ENCODE measurements at regions not wholly inside any gene's neighbourhood (a gene's known extent, or its start where the extent isn't known, plus 50 kb on each side); places are given as distances from the start of the nearest gene placed in this dataset.

GRCh38 chr3:118781232-118781631, 253.4 kb downstream of the IGSF11 start:
- Histone ChIP-seq H3K9me3 (no peaks in the 10 kb centered on the region), H3K27ac (no peak overlapping the region), H3K4me1 (no peaks in the 10 kb centered on the region), H3K4me3 (no peak overlapping the region), H3K27me3 (no peaks in the 10 kb centered on the region), H3K36me3 (no peaks in the 10 kb centered on the region)
- no CpG with 5 or more reads among the region's 3 CpGs for WGBS (ENCODE audit: insufficient coverage, low coverage, low lambda C conversion rate, missing lambda C conversion rate)
- TF ChIP-seq POLR2A (IDR thresholded peaks at IDR 0.05) (no peak), CTCF (IDR thresholded peaks at IDR 0.05) (no peak)
- DNase-seq: no peak
- no peak for ATAC-seq
- intact Hi-C loops (cut with DNase I): no loop called here

GRCh38 chr3:118781839-118782238, 252.8 kb downstream of the IGSF11 start:
- intact Hi-C loops (cut with DNase I): no loop called here
- no peaks in the 10 kb centered on the region for H3K9me3 ChIP-seq
- no peak overlapping the region for H3K4me3 ChIP-seq
- 55% methylated on average over 1 of the region's 1 CpG for WGBS (ENCODE audit: insufficient coverage, low coverage, low lambda C conversion rate, missing lambda C conversion rate)
- H3K36me3 ChIP-seq: no peaks in the 10 kb centered on the region
- DNase-seq (no peak), ATAC-seq (no peak)
- TF ChIP-seq POLR2A (IDR thresholded peaks at IDR 0.05) (no peak), CTCF (IDR thresholded peaks at IDR 0.05) (no peak)
- H3K4me1 ChIP-seq: no peaks in the 10 kb centered on the region
- no peaks in the 10 kb centered on the region for H3K27me3 ChIP-seq
- no peak overlapping the region for H3K27ac ChIP-seq

- no peak for TF ChIP-seq CTCF (IDR thresholded peaks at IDR 0.05)
- no peak for TF ChIP-seq POLR2A (IDR thresholded peaks at IDR 0.05)
- 8% methylated on average over 2 of the region's 2 CpGs for WGBS (ENCODE audit: insufficient coverage, low coverage, low lambda C conversion rate, missing lambda C conversion rate)
Observed at GRCh38 chr3:118782755-118783202, 251.9 kb downstream of the IGSF11 start.

GRCh38 chr3:118785415-118785814, 249.2 kb downstream of the IGSF11 start:
- Histone ChIP-seq H3K4me3 (no peak overlapping the region), H3K27me3 (no peaks in the 10 kb centered on the region), H3K4me1 (no peaks in the 10 kb centered on the region), H3K27ac (no peak overlapping the region), H3K36me3 (no peaks in the 10 kb centered on the region), H3K9me3 (no peaks in the 10 kb centered on the region)
- intact Hi-C loops (cut with DNase I): no loop called here
- ATAC-seq: no peak
- TF ChIP-seq POLR2A (IDR thresholded peaks at IDR 0.05): no peak
- TF ChIP-seq CTCF (IDR thresholded peaks at IDR 0.05): no peak
- no peak for DNase-seq

More at GRCh38 chr3:118782755-118783202, 251.9 kb downstream of the IGSF11 start:
- Histone ChIP-seq H3K4me3 (no peak overlapping the region), H3K4me1 (no peaks in the 10 kb centered on the region), H3K9me3 (no peaks in the 10 kb centered on the region), H3K27me3 (no peaks in the 10 kb centered on the region), H3K27ac (no peak overlapping the region), H3K36me3 (no peaks in the 10 kb centered on the region)
- intact Hi-C loops (cut with DNase I): no loop called here
- ATAC-seq (no peak), DNase-seq (no peak)

GRCh38 chr3:118791246-118791645, 243.4 kb downstream of the IGSF11 start:
- TF ChIP-seq POLR2A (IDR thresholded peaks at IDR 0.05) (no peak), CTCF (IDR thresholded peaks at IDR 0.05) (no peak)
- Histone ChIP-seq H3K36me3 (no peaks in the 10 kb centered on the region), H3K27me3 (no peaks in the 10 kb centered on the region), H3K4me3 (no peak overlapping the region), H3K4me1 (no peaks in the 10 kb centered on the region), H3K9me3 (no peaks in the 10 kb centered on the region), H3K27ac (no peak overlapping the region)
- intact Hi-C loops (cut with DNase I): no loop called here
- WGBS (ENCODE audit: insufficient coverage, low coverage, low lambda C conversion rate, missing lambda C conversion rate): 58% methylated on average over 5 of the region's 5 CpGs
- ATAC-seq (no peak), DNase-seq (no peak)

Measured in right lobe of liver (tissue), 6 donors.